22Rv1 (cell line): ENCODE measurements at regions not wholly inside any gene's neighbourhood (a gene's known extent, or its start where the extent isn't known, plus 50 kb on each side); places are given as distances from the start of the nearest gene placed in this dataset.

Source experiments
- CTCF ChIP-seq: fragments of 450-650 bp; IDR thresholded peaks from 2 replicates; pipeline ENCODE4 v1.5.1; 2017; ENCODE audit warnings: mild to moderate bottlenecking
- ZFX ChIP-seq: fragments of 450-650 bp; IDR thresholded peaks from 2 replicates; pipeline ENCODE4 v1.6.1; 2017; ENCODE audit warnings: antibody characterized with exemption, borderline replicate concordance

- TF ChIP-seq ZFX (no peak), CTCF (no peak)
Observed at GRCh38 chr1:174103766-174104165, 55.6 kb upstream of the RABGAP1L start.
